PC-9 (cell line): ENCODE measurements at regions not wholly inside any gene's neighbourhood (a gene's known extent, or its start where the extent isn't known, plus 50 kb on each side); places are given as distances from the start of the nearest gene placed in this dataset.

Experiments used
- BruUV-seq: library from RNA; stranded (reverse); fragments of 400-500 nt; replicated peaks from 2 replicates; lab custom pipeline; 2021; lab: Mats Ljungman, UMichigan
- CTCF ChIA-PET: fragments of 300-600 bp; sonication (Branson Sonifier 250); formaldehyde crosslinking; loops from one replicate; lab custom pipeline; 2022; ENCODE audit warnings: antibody characterized with exemption; lab: Charles Lee
- POLR2A ChIA-PET: fragments of 300-600 bp; sonication (Branson Sonifier 250); formaldehyde crosslinking; loops from one replicate; lab custom pipeline; 2022; ENCODE audit warnings: antibody characterized with exemption; ENCODE audit not compliant: unreplicated experiment; lab: Charles Lee
- DNase-seq, 2 experiments: peaks; one replicate each; pipeline versions ENCODE4 v3.0.0 to v3.0.0-alpha.2; 2015 to 2022; ENCODE audit warnings: mixed read lengths in 1 of 2
- H2AFZ ChIP-seq: fragments of 200-600 bp; sonication (generic); 2 replicates; pipeline ENCODE4 v1.8.1; 2017; ENCODE audit warnings: antibody characterized with exemption
- H3F3A ChIP-seq: fragments of 200-600 bp; sonication (generic); 2 replicates; pipeline ENCODE4 v1.8.1; 2017; ENCODE audit warnings: antibody characterized with exemption, mild to moderate bottlenecking, low read depth; ENCODE audit not compliant: insufficient read depth
- H3K27ac ChIP-seq: fragments of 200-600 bp; sonication (generic); 2 replicates; pipeline ENCODE4 v1.6.1; 2016; ENCODE audit warnings: mixed run types
- H3K27me3 ChIP-seq: fragments of 200-600 bp; sonication (generic); 2 replicates; pipeline ENCODE4 v1.6.1; 2016; ENCODE audit warnings: low read depth, mixed run types; ENCODE audit not compliant: insufficient read depth
- H3K36me3 ChIP-seq: fragments of 200-600 bp; sonication (generic); 2 replicates; pipeline ENCODE4 v1.6.1; 2016; ENCODE audit warnings: low read depth, mixed run types
- H3K4me1 ChIP-seq: fragments of 200-600 bp; sonication (generic); replicated peaks from 2 replicates; pipeline ENCODE4 v1.6.1; 2016; ENCODE audit warnings: mixed run types; ENCODE audit not compliant: insufficient read depth
- H3K4me2 ChIP-seq: fragments of 200-600 bp; sonication (generic); 2 replicates; pipeline ENCODE4 v1.6.1; 2017; ENCODE audit warnings: mixed run types
- H3K4me3 ChIP-seq: fragments of 200-600 bp; sonication (generic); 2 replicates; pipeline ENCODE4 v1.6.1; 2016; ENCODE audit warnings: mixed run types
- H3K79me2 ChIP-seq: fragments of 200-600 bp; sonication (generic); 2 replicates; pipeline ENCODE4 v1.6.1; 2017; ENCODE audit warnings: low read depth, mixed run types
- H3K9me2 ChIP-seq: fragments of 200-600 bp; sonication (generic); 2 replicates; pipeline ENCODE4 v1.8.1; 2017; ENCODE audit warnings: mild to moderate bottlenecking; ENCODE audit not compliant: insufficient read depth
- H3K9me3 ChIP-seq: fragments of 200-600 bp; sonication (generic); 2 replicates; pipeline ENCODE4 v1.8.1; 2016; ENCODE audit warnings: low read depth; ENCODE audit not compliant: insufficient read depth
- H4K20me1 ChIP-seq: fragments of 200-600 bp; sonication (generic); 2 replicates; pipeline ENCODE4 v1.8.1; 2017; ENCODE audit not compliant: insufficient read depth
- EZH2 ChIP-seq: fragments of 200-600 bp; sonication (generic); IDR thresholded peaks from 2 replicates; pipeline ENCODE4 v1.8.0; 2017; ENCODE audit warnings: antibody characterized with exemption, low read depth
- intact Hi-C: fragments of 100-400 bp; cut with micrococcal nuclease; formaldehyde crosslinking; loops from one replicate; pipeline ENCODE4 v1.10.0; 2022; ENCODE audit not compliant: unreplicated experiment
- TF ChIP-seq, protein P1 (sequence below): fragments of 200-600 bp; sonication (generic); conservative IDR thresholded peaks from 2 replicates; pipeline ENCODE4 v1.6.1; 2017; ENCODE audit warnings: mixed run types, antibody characterized with exemption, mild to moderate bottlenecking, moderate library complexity

DNA sequence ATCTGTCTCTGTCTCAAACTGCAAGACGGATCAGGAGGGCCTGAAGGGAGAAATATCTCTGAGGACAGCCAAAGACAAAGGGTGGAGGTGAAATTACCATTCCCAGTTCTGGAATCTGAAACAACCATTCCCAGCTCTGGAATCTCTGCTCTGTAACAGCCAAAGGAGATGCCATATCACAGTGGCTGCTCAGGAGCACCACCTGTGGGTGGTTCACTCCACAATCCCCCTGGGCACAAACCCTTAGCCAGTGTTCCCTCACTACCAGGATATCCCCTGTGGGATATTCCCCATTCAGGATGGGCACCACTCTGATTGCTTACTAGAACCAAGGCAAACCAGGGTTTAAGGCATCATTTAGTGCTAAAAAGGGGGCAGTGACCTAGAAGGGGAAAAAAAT is 199.0 kb downstream of the HTR7 start:
- Histone ChIP-seq H3F3A (no peaks in the 10 kb centered on the region), H2AFZ (no peak overlapping the region)

DNA sequence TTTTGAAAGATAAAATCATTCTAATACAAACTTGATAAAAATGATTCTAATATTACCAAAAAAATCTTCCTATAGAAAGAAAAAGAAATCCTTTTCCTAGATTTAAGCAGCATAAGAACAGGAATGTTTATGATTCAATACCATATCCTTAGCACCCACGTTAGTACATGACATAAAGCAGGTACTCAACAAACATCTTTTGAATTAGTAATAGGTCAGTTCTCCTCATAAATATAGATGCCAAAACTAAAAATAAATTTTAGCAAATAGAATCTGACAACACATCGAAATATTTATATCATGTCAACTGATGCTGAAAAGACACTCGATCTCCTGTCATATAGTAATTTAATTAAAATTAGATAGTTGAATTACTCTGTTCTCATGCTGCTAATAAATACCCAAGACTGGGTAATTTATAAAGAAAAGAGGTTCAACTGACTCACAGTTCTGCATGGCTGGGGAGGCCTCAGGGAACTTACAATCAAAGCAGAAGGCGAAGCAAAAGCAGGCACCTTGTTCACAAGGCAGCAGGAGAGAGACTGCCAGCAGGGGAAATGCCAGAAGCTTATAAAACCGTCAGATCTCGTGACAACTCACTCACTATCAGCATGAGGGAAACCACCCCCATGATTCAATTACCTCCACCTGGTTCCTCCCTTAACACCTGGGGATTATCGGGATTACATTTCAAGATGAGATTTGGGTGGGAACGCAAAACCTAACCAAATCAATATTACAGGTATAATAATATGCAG is 191.8 kb downstream of the HTR7 start:
- TF ChIP-seq, protein P1, sequence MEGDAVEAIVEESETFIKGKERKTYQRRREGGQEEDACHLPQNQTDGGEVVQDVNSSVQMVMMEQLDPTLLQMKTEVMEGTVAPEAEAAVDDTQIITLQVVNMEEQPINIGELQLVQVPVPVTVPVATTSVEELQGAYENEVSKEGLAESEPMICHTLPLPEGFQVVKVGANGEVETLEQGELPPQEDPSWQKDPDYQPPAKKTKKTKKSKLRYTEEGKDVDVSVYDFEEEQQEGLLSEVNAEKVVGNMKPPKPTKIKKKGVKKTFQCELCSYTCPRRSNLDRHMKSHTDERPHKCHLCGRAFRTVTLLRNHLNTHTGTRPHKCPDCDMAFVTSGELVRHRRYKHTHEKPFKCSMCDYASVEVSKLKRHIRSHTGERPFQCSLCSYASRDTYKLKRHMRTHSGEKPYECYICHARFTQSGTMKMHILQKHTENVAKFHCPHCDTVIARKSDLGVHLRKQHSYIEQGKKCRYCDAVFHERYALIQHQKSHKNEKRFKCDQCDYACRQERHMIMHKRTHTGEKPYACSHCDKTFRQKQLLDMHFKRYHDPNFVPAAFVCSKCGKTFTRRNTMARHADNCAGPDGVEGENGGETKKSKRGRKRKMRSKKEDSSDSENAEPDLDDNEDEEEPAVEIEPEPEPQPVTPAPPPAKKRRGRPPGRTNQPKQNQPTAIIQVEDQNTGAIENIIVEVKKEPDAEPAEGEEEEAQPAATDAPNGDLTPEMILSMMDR: no peak
- TF ChIP-seq EZH2: no peak
- BruUV-seq: no TSS peak
- no peaks in the 10 kb centered on the region for H4K20me1 ChIP-seq
- H3K27ac ChIP-seq: no peak overlapping the region
- intact Hi-C loops: no loop called here
- no peaks in the 10 kb centered on the region for H3K4me1 ChIP-seq
- H3K9me3 ChIP-seq: no peaks in the 10 kb centered on the region
- no peaks in the 10 kb centered on the region for H3F3A ChIP-seq
- H3K36me3 ChIP-seq: no peaks in the 10 kb centered on the region
- no peak overlapping the region for H2AFZ ChIP-seq
- ChIA-PET CTCF (no interaction called here), POLR2A (no interaction called here)
- DNase-seq: no peak
- no peak overlapping the region for H3K4me2 ChIP-seq
- no peaks in the 10 kb centered on the region for H3K27me3 ChIP-seq
- H3K4me3 ChIP-seq: no peak overlapping the region
- H3K79me2 ChIP-seq: no peaks in the 10 kb centered on the region
- no peaks in the 10 kb centered on the region for H3K9me2 ChIP-seq

More for the DNA sequence above, 199.0 kb downstream of the HTR7 start:
- no TSS peak for BruUV-seq
- CTCF ChIA-PET: no interaction called here
- intact Hi-C loops: no loop called here
- H3K27me3 ChIP-seq: no peaks in the 10 kb centered on the region
- no peaks in the 10 kb centered on the region for H4K20me1 ChIP-seq
- H3K4me3 ChIP-seq: no peak overlapping the region
- POLR2A ChIA-PET: no interaction called here
- no peaks in the 10 kb centered on the region for H3K4me1 ChIP-seq
- H3K9me2 ChIP-seq: no peaks in the 10 kb centered on the region
- no peaks in the 10 kb centered on the region for H3K36me3 ChIP-seq
- no peak for TF ChIP-seq EZH2
- TF ChIP-seq, protein P1: no peak; the same call in 1 of the 2 replicates
- H3K79me2 ChIP-seq: no peaks in the 10 kb centered on the region
- no peak for DNase-seq
- no peaks in the 10 kb centered on the region for H3K9me3 ChIP-seq
- H3K4me2 ChIP-seq: no peak overlapping the region
- no peak overlapping the region for H3K27ac ChIP-seq

DNA sequence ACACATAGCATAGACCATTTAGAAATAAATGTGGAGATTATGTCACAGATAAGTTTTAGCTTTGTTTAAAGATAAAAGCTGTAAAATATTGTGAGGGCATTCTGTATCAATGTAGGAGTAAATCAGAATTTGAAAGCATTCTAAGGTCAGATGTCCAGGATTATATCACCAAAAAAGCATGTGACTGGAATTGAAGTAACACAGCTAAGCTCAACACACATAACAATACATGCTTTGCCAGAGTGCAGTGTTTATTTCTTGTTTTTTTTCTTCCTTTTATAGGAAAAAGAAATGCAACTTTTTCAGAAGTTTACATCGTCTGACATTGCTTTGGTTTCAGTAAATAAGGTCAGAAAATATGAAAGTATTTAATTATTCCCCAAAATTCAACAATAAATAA is 183.4 kb downstream of the HTR7 start:
- no peak overlapping the region for H2AFZ ChIP-seq
- intact Hi-C loops: no loop called here
- H3K27ac ChIP-seq: no peak overlapping the region
- no peaks in the 10 kb centered on the region for H4K20me1 ChIP-seq
- POLR2A ChIA-PET: no interaction called here
- no peaks in the 10 kb centered on the region for H3K36me3 ChIP-seq
- CTCF ChIA-PET: no interaction called here
- no peaks in the 10 kb centered on the region for H3K9me2 ChIP-seq
- no TSS peak for BruUV-seq
- no peaks in the 10 kb centered on the region for H3K4me1 ChIP-seq
- DNase-seq: no peak
- H3K9me3 ChIP-seq: no peaks in the 10 kb centered on the region
- no peak overlapping the region for H3K4me3 ChIP-seq
- no peaks in the 10 kb centered on the region for H3K27me3 ChIP-seq
- H3K79me2 ChIP-seq: no peaks in the 10 kb centered on the region
- no peak for TF ChIP-seq EZH2
- TF ChIP-seq, protein P1: no peak
- no peak overlapping the region for H3K4me2 ChIP-seq
- H3F3A ChIP-seq: no peaks in the 10 kb centered on the region
